AG04449 (cell line): ENCODE measurements at regions not wholly inside any gene's neighbourhood (a gene's known extent, or its start where the extent isn't known, plus 50 kb on each side); places are given as distances from the start of the nearest gene placed in this dataset.
"Not testable (repeated sequence)": the region's sequence is repeated elsewhere in the genome, so short reads cannot be mapped to it uniquely, and the experiment has no call there.

Experiments
- CTCF ChIA-PET: fragments of 350-600 bp; formaldehyde crosslinking; extraction: SDS; loops from one replicate; lab custom pipeline; 2021; ENCODE audit warnings: antibody characterized with exemption; lab: Yijun Ruan, JAX
- POLR2A ChIA-PET: fragments of 400-600, 350-600 bp; formaldehyde crosslinking; extraction: SDS; loops from one replicate; lab custom pipeline; 2020; ENCODE audit warnings: antibody characterized with exemption, inconsistent platforms; lab: Yijun Ruan, JAX
- DNase-seq: peaks from one replicate; pipeline ENCODE4 v3.0.0-alpha.2; 2010; ENCODE audit warnings: low read depth, low spot score
- H3K4me3 ChIP-seq: 2 replicates; pipeline ENCODE4 v1.5.1; 2011; ENCODE audit warnings: low read depth, mild to moderate bottlenecking, control low read depth, low read length
- TF ChIP-seq, protein P1 (sequence below): IDR thresholded peaks from one replicate; pipeline ENCODE4 v1.5.1; 2011; ENCODE audit warnings: mild to moderate bottlenecking, moderate library complexity, low read length, control low read depth, inconsistent platforms; ENCODE audit not compliant: insufficient read depth; ENCODE audit errors: missing control alignments

DNA sequence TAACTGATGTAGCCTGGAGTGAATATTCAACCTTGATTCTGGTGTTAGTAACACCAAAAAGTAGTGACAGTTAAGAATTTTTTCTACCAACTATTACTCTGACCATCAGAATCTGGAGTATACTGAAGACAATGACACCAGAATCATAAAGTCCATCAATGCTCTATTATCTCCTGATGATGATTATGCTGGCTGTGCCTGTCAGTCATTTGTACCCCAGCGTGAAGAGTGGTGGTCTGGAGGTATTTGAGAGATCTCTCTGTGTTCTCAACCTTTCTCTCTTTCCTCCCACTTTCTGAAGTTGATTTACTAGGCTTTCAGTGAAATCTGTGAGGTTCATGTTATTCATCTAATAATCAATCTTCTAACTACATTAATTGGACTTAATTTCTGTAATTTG, 615.4 kb downstream of the SLC16A7 start:
- no peak overlapping the region for H3K4me3 ChIP-seq
- TF ChIP-seq, protein P1, sequence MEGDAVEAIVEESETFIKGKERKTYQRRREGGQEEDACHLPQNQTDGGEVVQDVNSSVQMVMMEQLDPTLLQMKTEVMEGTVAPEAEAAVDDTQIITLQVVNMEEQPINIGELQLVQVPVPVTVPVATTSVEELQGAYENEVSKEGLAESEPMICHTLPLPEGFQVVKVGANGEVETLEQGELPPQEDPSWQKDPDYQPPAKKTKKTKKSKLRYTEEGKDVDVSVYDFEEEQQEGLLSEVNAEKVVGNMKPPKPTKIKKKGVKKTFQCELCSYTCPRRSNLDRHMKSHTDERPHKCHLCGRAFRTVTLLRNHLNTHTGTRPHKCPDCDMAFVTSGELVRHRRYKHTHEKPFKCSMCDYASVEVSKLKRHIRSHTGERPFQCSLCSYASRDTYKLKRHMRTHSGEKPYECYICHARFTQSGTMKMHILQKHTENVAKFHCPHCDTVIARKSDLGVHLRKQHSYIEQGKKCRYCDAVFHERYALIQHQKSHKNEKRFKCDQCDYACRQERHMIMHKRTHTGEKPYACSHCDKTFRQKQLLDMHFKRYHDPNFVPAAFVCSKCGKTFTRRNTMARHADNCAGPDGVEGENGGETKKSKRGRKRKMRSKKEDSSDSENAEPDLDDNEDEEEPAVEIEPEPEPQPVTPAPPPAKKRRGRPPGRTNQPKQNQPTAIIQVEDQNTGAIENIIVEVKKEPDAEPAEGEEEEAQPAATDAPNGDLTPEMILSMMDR: no peak
- ChIA-PET CTCF (no interaction called here), POLR2A (no interaction called here)
- DNase-seq: no peak

- ChIA-PET CTCF (no interaction called here), POLR2A (no interaction called here)
Measured at GRCh38 chr12:60212159-60213000, 616.6 kb downstream of the SLC16A7 start.

DNA sequence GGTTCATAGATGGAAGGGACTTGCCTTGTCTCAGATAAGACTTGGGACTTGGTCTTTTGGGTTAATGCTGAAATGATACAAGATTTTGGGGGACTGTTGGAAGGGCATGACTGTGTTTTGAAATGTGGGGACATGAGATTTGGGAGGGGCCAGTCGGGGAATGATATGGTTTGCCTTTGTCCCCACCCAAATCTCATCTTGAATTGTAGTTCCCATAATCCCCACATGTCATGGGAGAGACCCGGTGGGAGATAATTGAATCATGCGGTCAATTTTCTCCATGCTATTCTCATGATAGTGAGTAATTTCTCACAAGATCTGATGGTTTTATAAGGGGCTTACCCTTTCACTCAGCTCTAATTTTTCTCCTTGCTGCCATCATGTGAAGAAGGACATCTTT, 617.4 kb downstream of the SLC16A7 start:
- DNase-seq, POLR2A ChIA-PET, CTCF ChIA-PET: not testable (repeated sequence)

More at GRCh38 chr12:60212159-60213000, 616.6 kb downstream of the SLC16A7 start:
- H3K4me3 ChIP-seq: no peak overlapping the region
- DNase-seq: no peak
- TF ChIP-seq, protein P1: no peak

GRCh38 chr12:60216226-60216625, 620.4 kb downstream of the SLC16A7 start:
- ChIA-PET POLR2A (no interaction called here), CTCF (no interaction called here)
- H3K4me3 ChIP-seq: no peak overlapping the region
- TF ChIP-seq, protein P1: no peak
- DNase-seq: no peak

More for the DNA sequence above, 617.4 kb downstream of the SLC16A7 start:
- not testable (repeated sequence) for H3K4me3 ChIP-seq

GRCh38 chr12:60223242-60223641, 627.4 kb downstream of the SLC16A7 start:
- TF ChIP-seq, protein P1: no peak
- no peak overlapping the region for H3K4me3 ChIP-seq
- POLR2A ChIA-PET: no interaction called here
- CTCF ChIA-PET: no interaction called here
- DNase-seq: no peak

GRCh38 chr12:60225216-60226000, 629.6 kb downstream of the SLC16A7 start:
- ChIA-PET POLR2A (no interaction called here), CTCF (no interaction called here)
- no peak overlapping the region for H3K4me3 ChIP-seq
- TF ChIP-seq, protein P1: no peak
- DNase-seq: no peak
